GM12892 (cell line): ENCODE measurements at regions not wholly inside any gene's neighbourhood (a gene's known extent, or its start where the extent isn't known, plus 50 kb on each side); places are given as distances from the start of the nearest gene placed in this dataset.
"Not testable (repeated sequence)": the region's sequence is repeated elsewhere in the genome, so short reads cannot be mapped to it uniquely, and the experiment has no call there.

Source experiments
- POLR2A ChIP-seq: IDR thresholded peaks from 2 replicates; pipeline ENCODE4 v1.6.1; 2011; ENCODE audit warnings: low read depth, low read length, control low read depth
- POLR2AphosphoS5 ChIP-seq: IDR thresholded peaks from 2 replicates; pipeline ENCODE4 v1.6.1; 2011; ENCODE audit warnings: low read depth, low read length, control low read depth
- TAF1 ChIP-seq: IDR thresholded peaks from 2 replicates; pipeline ENCODE4 v1.6.1; 2011; ENCODE audit warnings: low read depth, mild to moderate bottlenecking, control low read depth, low read length, borderline replicate concordance

DNA sequence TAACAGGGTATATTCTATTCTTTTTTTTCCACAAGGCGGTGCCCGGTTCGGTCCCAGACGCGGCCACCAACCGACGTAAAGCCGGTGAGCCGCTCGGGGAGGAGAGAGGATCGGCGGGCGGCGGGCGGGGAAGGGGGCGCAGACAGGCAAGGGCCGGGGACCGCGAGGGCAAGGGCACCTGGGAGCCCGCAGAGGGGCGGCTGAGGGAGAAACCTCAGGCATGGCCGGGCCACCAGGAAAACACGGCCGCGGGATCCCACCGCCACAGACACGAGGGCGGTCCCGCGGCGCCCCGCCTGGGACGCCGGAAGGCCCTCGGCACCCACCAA lies 511.3 kb upstream of the ZNF337 start:
- TF ChIP-seq POLR2A, POLR2AphosphoS5, TAF1: not testable (repeated sequence)
